ENCODE measurements at regions not wholly inside any gene's neighbourhood (a gene's known extent, or its start where the extent isn't known, plus 50 kb on each side); places are given as distances from the start of the nearest gene placed in this dataset.

DNA sequence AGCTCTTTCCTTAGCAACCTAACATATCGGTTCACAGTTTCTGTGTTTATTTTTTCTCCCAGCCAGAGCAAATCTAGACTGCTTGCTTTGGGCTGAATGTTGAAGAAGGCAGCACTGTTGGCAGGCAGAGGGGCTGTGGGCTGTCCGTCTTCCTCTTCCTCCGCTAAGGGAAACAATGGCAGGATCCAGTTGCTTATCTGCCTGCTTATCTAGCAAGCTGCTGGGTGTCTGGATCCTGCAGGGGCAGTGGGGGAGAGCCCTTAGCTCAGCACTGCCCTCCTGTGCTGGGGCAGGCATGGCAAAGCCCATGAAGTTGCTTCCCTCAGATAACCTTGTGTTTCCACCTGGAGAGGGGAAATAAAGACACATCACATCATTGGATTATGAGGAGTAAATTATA, 92.7 kb upstream of the CD93 start:
- TF ChIP-seq, protein P1, sequence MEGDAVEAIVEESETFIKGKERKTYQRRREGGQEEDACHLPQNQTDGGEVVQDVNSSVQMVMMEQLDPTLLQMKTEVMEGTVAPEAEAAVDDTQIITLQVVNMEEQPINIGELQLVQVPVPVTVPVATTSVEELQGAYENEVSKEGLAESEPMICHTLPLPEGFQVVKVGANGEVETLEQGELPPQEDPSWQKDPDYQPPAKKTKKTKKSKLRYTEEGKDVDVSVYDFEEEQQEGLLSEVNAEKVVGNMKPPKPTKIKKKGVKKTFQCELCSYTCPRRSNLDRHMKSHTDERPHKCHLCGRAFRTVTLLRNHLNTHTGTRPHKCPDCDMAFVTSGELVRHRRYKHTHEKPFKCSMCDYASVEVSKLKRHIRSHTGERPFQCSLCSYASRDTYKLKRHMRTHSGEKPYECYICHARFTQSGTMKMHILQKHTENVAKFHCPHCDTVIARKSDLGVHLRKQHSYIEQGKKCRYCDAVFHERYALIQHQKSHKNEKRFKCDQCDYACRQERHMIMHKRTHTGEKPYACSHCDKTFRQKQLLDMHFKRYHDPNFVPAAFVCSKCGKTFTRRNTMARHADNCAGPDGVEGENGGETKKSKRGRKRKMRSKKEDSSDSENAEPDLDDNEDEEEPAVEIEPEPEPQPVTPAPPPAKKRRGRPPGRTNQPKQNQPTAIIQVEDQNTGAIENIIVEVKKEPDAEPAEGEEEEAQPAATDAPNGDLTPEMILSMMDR (IDR thresholded peaks at IDR 0.05; ENCODE audit: borderline replicate concordance, extremely low read depth, insufficient read depth): peak; percentile 16
- no peak overlapping the region for H3K27ac ChIP-seq (ENCODE audit: low read depth in 2 of 2, low read length in 2 of 2)
- H3K36me3 ChIP-seq (ENCODE audit: control insufficient read depth in 2 of 3, insufficient read depth in 3 of 3, low read length in 3 of 3): no peaks in the 10 kb centered on the region
- no peak overlapping the region for H3K4me3 ChIP-seq (ENCODE audit: low read length in 3 of 3)
- DNase-seq: peak in 1 of 5 donors; percentile 63
- no peak overlapping the region for H3K9ac ChIP-seq (ENCODE audit: low read length in 3 of 3)
- FAIRE-seq: no peak
- peaks cover 0 to 8% (median 7%) of the 10 kb centered on the region in 3 donors for H3K4me1 ChIP-seq (ENCODE audit: control insufficient read depth in 2 of 3, insufficient read depth in 2 of 3, low read depth in 1 of 3, low read length in 3 of 3)
- peaks cover 0 to 5% (median 0%) of the 10 kb centered on the region in 3 donors for H3K9me3 ChIP-seq (ENCODE audit: control insufficient read depth in 2 of 3, insufficient read depth in 1 of 3, low read length in 3 of 3)
- intact Hi-C loops (cut with DNase I): no loop called here
- no peaks in the 10 kb centered on the region for H3K27me3 ChIP-seq (ENCODE audit: control insufficient read depth, insufficient read depth, low read length)

DNA sequence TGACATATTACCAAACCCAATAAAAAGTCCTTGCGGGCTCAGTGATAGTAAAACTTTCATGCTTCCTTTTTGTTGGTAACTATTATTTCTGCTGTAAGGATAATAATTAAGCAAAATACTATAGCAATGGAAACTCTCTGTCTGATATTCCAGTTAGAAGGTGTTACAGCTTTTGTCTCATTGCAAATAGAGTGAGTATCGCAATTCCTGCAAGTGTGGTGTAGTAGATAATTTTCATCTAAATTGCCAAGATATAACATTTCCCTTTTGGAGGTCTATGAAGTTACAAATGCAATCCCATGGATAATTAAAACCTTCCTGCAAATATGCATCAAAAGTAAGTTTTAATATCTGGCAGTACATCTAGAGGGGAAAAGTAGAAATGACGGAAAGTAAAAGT, 88.7 kb upstream of the CD93 start:
- intact Hi-C loops (cut with DNase I): no loop called here
- FAIRE-seq: no peak

DNA sequence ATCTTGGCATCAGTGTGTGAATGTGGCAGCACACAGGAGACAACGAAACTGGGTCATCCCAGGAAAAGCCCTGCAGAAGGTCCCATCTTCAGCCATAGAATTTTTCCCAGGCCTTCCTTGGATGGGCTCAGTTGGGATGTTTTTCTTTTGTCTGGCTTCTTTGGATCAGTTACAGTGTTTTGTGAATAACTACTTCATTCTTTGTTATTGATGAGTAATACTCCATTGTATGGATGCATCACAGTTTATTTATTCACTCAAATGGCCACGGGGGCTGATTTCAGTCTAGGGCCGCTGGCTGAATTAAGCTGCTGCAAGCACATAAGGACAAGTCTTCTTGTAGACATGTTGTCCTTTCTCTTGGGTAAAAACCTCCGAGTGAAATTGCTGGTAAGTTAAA, 81.3 kb upstream of the CD93 start:
- Histone ChIP-seq H3K27me3 (ENCODE audit: control insufficient read depth, insufficient read depth, low read length) (no peaks in the 10 kb centered on the region), H3K4me1 (ENCODE audit: control insufficient read depth in 2 of 3, insufficient read depth in 2 of 3, low read depth in 1 of 3, low read length in 3 of 3) (peaks cover 0 to 5% (median 3%) of the 10 kb centered on the region in 3 donors), H3K9me3 (ENCODE audit: control insufficient read depth in 2 of 3, insufficient read depth in 1 of 3, low read length in 3 of 3) (no peaks in the 10 kb centered on the region), H3K9ac (ENCODE audit: low read length in 3 of 3) (no peak overlapping the region), H3K4me3 (ENCODE audit: low read length in 3 of 3) (no peak overlapping the region), H3K27ac (ENCODE audit: low read depth in 2 of 2, low read length in 2 of 2) (no peak overlapping the region), H3K36me3 (ENCODE audit: control insufficient read depth in 2 of 3, insufficient read depth in 3 of 3, low read length in 3 of 3) (no peaks in the 10 kb centered on the region)
- TF ChIP-seq, protein P1 (IDR thresholded peaks at IDR 0.05; ENCODE audit: borderline replicate concordance, extremely low read depth, insufficient read depth): no peak
- intact Hi-C loops (cut with DNase I): no loop called here
- no peak for FAIRE-seq
- no peak for DNase-seq

More for the DNA sequence above, 88.7 kb upstream of the CD93 start:
- no peak overlapping the region for H3K9ac ChIP-seq (ENCODE audit: low read length in 3 of 3)
- no peak for DNase-seq
- H3K27me3 ChIP-seq (ENCODE audit: control insufficient read depth, insufficient read depth, low read length): no peaks in the 10 kb centered on the region
- H3K4me1 ChIP-seq (ENCODE audit: control insufficient read depth in 2 of 3, insufficient read depth in 2 of 3, low read depth in 1 of 3, low read length in 3 of 3): peaks cover 0 to 2% (median 0%) of the 10 kb centered on the region in 3 donors
- no peaks in the 10 kb centered on the region for H3K36me3 ChIP-seq (ENCODE audit: control insufficient read depth in 2 of 3, insufficient read depth in 3 of 3, low read length in 3 of 3)
- no peak overlapping the region for H3K4me3 ChIP-seq (ENCODE audit: low read length in 3 of 3)
- TF ChIP-seq, protein P1 (IDR thresholded peaks at IDR 0.05; ENCODE audit: borderline replicate concordance, extremely low read depth, insufficient read depth): no peak
- H3K27ac ChIP-seq (ENCODE audit: low read depth in 2 of 2, low read length in 2 of 2): no peak overlapping the region
- H3K9me3 ChIP-seq (ENCODE audit: control insufficient read depth in 2 of 3, insufficient read depth in 1 of 3, low read length in 3 of 3): peaks cover 0 to 5% (median 0%) of the 10 kb centered on the region in 3 donors

DNA sequence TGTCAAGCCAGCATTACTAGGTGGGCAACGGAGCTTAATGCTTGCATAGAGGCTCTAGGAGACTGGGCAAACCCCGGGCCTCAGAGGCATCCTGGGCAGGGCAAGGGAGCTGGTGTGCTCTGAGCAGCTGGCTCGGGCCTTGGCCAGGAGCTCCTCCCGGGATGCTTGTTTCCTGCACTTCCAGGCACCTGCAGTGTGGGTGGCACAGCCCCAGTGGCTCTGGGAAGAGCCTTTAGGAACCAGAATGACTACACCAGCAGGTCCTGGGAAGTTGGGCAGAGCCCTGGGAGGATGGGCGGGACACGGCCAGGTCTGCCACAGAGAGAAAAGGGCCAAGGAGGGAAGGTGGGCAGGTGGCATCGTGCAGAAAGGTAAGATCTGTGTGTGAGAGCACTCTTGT, 80.4 kb upstream of the CD93 start:
- Histone ChIP-seq H3K4me3 (ENCODE audit: low read length in 3 of 3) (no peak overlapping the region), H3K4me1 (ENCODE audit: control insufficient read depth in 2 of 3, insufficient read depth in 2 of 3, low read depth in 1 of 3, low read length in 3 of 3) (peaks cover 0 to 11% (median 3%) of the 10 kb centered on the region in 3 donors), H3K9me3 (ENCODE audit: control insufficient read depth in 2 of 3, insufficient read depth in 1 of 3, low read length in 3 of 3) (no peaks in the 10 kb centered on the region), H3K27ac (ENCODE audit: low read depth in 2 of 2, low read length in 2 of 2) (no peak overlapping the region), H3K9ac (ENCODE audit: low read length in 3 of 3) (no peak overlapping the region), H3K36me3 (ENCODE audit: control insufficient read depth in 2 of 3, insufficient read depth in 3 of 3, low read length in 3 of 3) (no peaks in the 10 kb centered on the region), H3K27me3 (ENCODE audit: control insufficient read depth, insufficient read depth, low read length) (no peaks in the 10 kb centered on the region)
- TF ChIP-seq, protein P1 (IDR thresholded peaks at IDR 0.05; ENCODE audit: borderline replicate concordance, extremely low read depth, insufficient read depth): no peak
- intact Hi-C loops (cut with DNase I): no loop called here
- DNase-seq (no peak), FAIRE-seq (no peak)

Data from kidney (tissue), 13 donors.